Neural progenitor cell (in vitro differentiated cells): ENCODE measurements at regions not wholly inside any gene's neighbourhood (a gene's known extent, or its start where the extent isn't known, plus 50 kb on each side); places are given as distances from the start of the nearest gene placed in this dataset.

Source experiments
- DNase-seq: peaks from one replicate; pipeline ENCODE4 v3.0.0-alpha.2; 2016; ENCODE audit warnings: low spot score
- H2AFZ ChIP-seq: fragments of 200-600 bp; sonication (generic); replicated peaks from 2 replicates; pipeline ENCODE4 v1.6.1; 2016; ENCODE audit warnings: antibody characterized with exemption
- H3F3A ChIP-seq: fragments of 200-600 bp; sonication (generic); 2 replicates; pipeline ENCODE4 v1.6.1; 2016; ENCODE audit warnings: antibody characterized with exemption, low read depth
- H3K27ac ChIP-seq: fragments of 200-600 bp; sonication (generic); 2 replicates; pipeline ENCODE4 v1.5.1; 2016; ENCODE audit warnings: mild to moderate bottlenecking
- H3K27me3 ChIP-seq: fragments of 200-600 bp; sonication (generic); 2 replicates; pipeline ENCODE4 v1.6.1; 2016; ENCODE audit warnings: mild to moderate bottlenecking, moderate library complexity
- H3K36me3 ChIP-seq: fragments of 200-600 bp; sonication (generic); 2 replicates; pipeline ENCODE4 v1.5.1; 2016
- H3K4me1 ChIP-seq: fragments of 200-600 bp; sonication (generic); 2 replicates; pipeline ENCODE4 v1.6.1; 2016; ENCODE audit warnings: mixed run types
- H3K4me2 ChIP-seq: fragments of 200-600 bp; sonication (generic); 2 replicates; pipeline ENCODE4 v1.6.1; 2016
- H3K4me3 ChIP-seq: fragments of 200-600 bp; sonication (generic); 2 replicates; pipeline ENCODE4 v1.5.1; 2016
- H3K79me2 ChIP-seq: fragments of 200-600 bp; sonication (generic); 2 replicates; pipeline ENCODE4 v1.6.1; 2016; ENCODE audit warnings: low read depth
- H3K9ac ChIP-seq: fragments of 200-600 bp; sonication (generic); 2 replicates; pipeline ENCODE4 v1.6.1; 2016
- H3K9me3 ChIP-seq: fragments of 200-600 bp; sonication (generic); 2 replicates; pipeline ENCODE4 v1.5.1; 2016; ENCODE audit warnings: low read depth
- H4K20me1 ChIP-seq: fragments of 200-600 bp; sonication (generic); 2 replicates; pipeline ENCODE4 v1.6.1; 2016; ENCODE audit warnings: low read depth
- H3K27ac Mint-ChIP-seq: 3 replicates; pipeline ENCODE4 v1.8.0; 2021; ENCODE audit warnings: mixed read lengths
- H3K27me3 Mint-ChIP-seq: 2 replicates; pipeline ENCODE4 v1.8.0; 2022; ENCODE audit warnings: low read depth, mild to moderate bottlenecking, inconsistent platforms, moderate library complexity, mixed read lengths; ENCODE audit not compliant: insufficient read depth
- H3K36me3 Mint-ChIP-seq: 3 replicates; pipeline ENCODE4 v1.8.0; 2021; ENCODE audit warnings: mixed read lengths
- H3K4me1 Mint-ChIP-seq: 3 replicates; pipeline ENCODE4 v1.8.0; 2021; ENCODE audit warnings: mixed read lengths
- H3K4me3 Mint-ChIP-seq: 3 replicates; pipeline ENCODE4 v1.8.0; 2021; ENCODE audit warnings: mild to moderate bottlenecking, moderate library complexity, mixed read lengths
- H3K9me3 Mint-ChIP-seq: 3 replicates; pipeline ENCODE4 v1.8.0; 2020; ENCODE audit warnings: mixed read lengths
- CTCF ChIP-seq: fragments of 200-600 bp; sonication (generic); IDR thresholded peaks from 2 replicates; pipeline ENCODE4 v1.5.1; 2017; ENCODE audit warnings: antibody characterized with exemption, mild to moderate bottlenecking
- EZH2 ChIP-seq: fragments of 200-600 bp; sonication (generic); IDR thresholded peaks from 2 replicates; pipeline ENCODE4 v1.6.1; 2017; ENCODE audit warnings: antibody characterized with exemption, mild to moderate bottlenecking, moderate library complexity
- EZH2phosphoT487 ChIP-seq: fragments of 200-600 bp; sonication (generic); IDR thresholded peaks from 2 replicates; pipeline ENCODE4 v1.6.1; 2017; ENCODE audit warnings: antibody characterized with exemption

GRCh38 chr3:102132370-102132769 is 283.1 kb downstream of the NFKBIZ start:
- Histone ChIP-seq H3K27ac (no peak overlapping the region), H3K79me2 (no peaks in the 10 kb centered on the region), H2AFZ (peak overlapping the region; percentile 13), H3K9me3 (no peaks in the 10 kb centered on the region), H3K4me3 (no peak overlapping the region), H3K36me3 (no peaks in the 10 kb centered on the region), H4K20me1 (no peaks in the 10 kb centered on the region), H3K4me2 (no peak overlapping the region), H3F3A (no peaks in the 10 kb centered on the region), H3K27me3 (no peaks in the 10 kb centered on the region), H3K4me1 (no peaks in the 10 kb centered on the region), H3K9ac (no peak overlapping the region)
- DNase-seq = no peak
- TF ChIP-seq CTCF (no peak), EZH2phosphoT487 (no peak), EZH2 (no peak)
- Mint-ChIP-seq H3K4me3 (no peak overlapping the region), H3K36me3 (no peaks in the 10 kb centered on the region), H3K27me3 (peaks cover 5% of the 10 kb centered on the region), H3K4me1 (no peaks in the 10 kb centered on the region), H3K27ac (no peak overlapping the region), H3K9me3 (no peaks in the 10 kb centered on the region)

- Mint-ChIP-seq H3K27ac (no peak overlapping the region), H3K36me3 (no peaks in the 10 kb centered on the region), H3K4me3 (no peak overlapping the region), H3K27me3 (peaks cover 5% of the 10 kb centered on the region), H3K4me1 (no peaks in the 10 kb centered on the region), H3K9me3 (no peaks in the 10 kb centered on the region)
- no peak overlapping the region for H3K4me2 ChIP-seq
- no peaks in the 10 kb centered on the region for H4K20me1 ChIP-seq
- H3K27ac ChIP-seq = no peak overlapping the region
- no peak overlapping the region for H3K4me3 ChIP-seq
- no peaks in the 10 kb centered on the region for H3K9me3 ChIP-seq
- no peak for DNase-seq
- no peaks in the 10 kb centered on the region for H3K79me2 ChIP-seq
- TF ChIP-seq EZH2 (no peak), CTCF (no peak), EZH2phosphoT487 (no peak)
- H3K9ac ChIP-seq = no peak overlapping the region
- no peaks in the 10 kb centered on the region for H3K27me3 ChIP-seq
- H2AFZ ChIP-seq = no peak overlapping the region
- H3F3A ChIP-seq = no peaks in the 10 kb centered on the region
- H3K36me3 ChIP-seq = no peaks in the 10 kb centered on the region
- H3K4me1 ChIP-seq = no peaks in the 10 kb centered on the region
These were observed 284.1 kb downstream of the NFKBIZ start for GRCh38 chr3:102133376-102133775.

GRCh38 chr3:102135316-102135715 is 286.0 kb downstream of the NFKBIZ start:
- H3K4me1 ChIP-seq = no peaks in the 10 kb centered on the region
- Mint-ChIP-seq H3K27me3 (peaks cover 2% of the 10 kb centered on the region), H3K9me3 (no peaks in the 10 kb centered on the region), H3K4me1 (no peaks in the 10 kb centered on the region), H3K27ac (no peak overlapping the region), H3K4me3 (no peak overlapping the region), H3K36me3 (no peaks in the 10 kb centered on the region)
- no peak overlapping the region for H3K9ac ChIP-seq
- no peaks in the 10 kb centered on the region for H4K20me1 ChIP-seq
- H3K27me3 ChIP-seq = no peaks in the 10 kb centered on the region
- no peak for DNase-seq
- no peaks in the 10 kb centered on the region for H3F3A ChIP-seq
- TF ChIP-seq EZH2phosphoT487 (no peak), EZH2 (no peak), CTCF (no peak)
- no peak overlapping the region for H3K4me2 ChIP-seq
- no peak overlapping the region for H3K4me3 ChIP-seq
- no peaks in the 10 kb centered on the region for H3K9me3 ChIP-seq
- H3K36me3 ChIP-seq = no peaks in the 10 kb centered on the region
- H3K27ac ChIP-seq = no peak overlapping the region
- no peaks in the 10 kb centered on the region for H3K79me2 ChIP-seq
- H2AFZ ChIP-seq = no peak overlapping the region

- Mint-ChIP-seq H3K4me1 (peaks cover 3% of the 10 kb centered on the region), H3K36me3 (no peaks in the 10 kb centered on the region), H3K27me3 (peaks cover 2% of the 10 kb centered on the region), H3K27ac (no peak overlapping the region), H3K4me3 (no peak overlapping the region), H3K9me3 (no peaks in the 10 kb centered on the region)
- no peaks in the 10 kb centered on the region for H3K4me1 ChIP-seq
- no peaks in the 10 kb centered on the region for H3K36me3 ChIP-seq
- no peak for DNase-seq
- no peak overlapping the region for H3K9ac ChIP-seq
- H3K27me3 ChIP-seq = no peaks in the 10 kb centered on the region
- H3K9me3 ChIP-seq = no peaks in the 10 kb centered on the region
- no peak overlapping the region for H3K4me2 ChIP-seq
- TF ChIP-seq EZH2 (no peak), EZH2phosphoT487 (no peak), CTCF (no peak)
- no peaks in the 10 kb centered on the region for H4K20me1 ChIP-seq
- no peak overlapping the region for H2AFZ ChIP-seq
- no peak overlapping the region for H3K27ac ChIP-seq
- H3F3A ChIP-seq = no peaks in the 10 kb centered on the region
- H3K79me2 ChIP-seq = no peaks in the 10 kb centered on the region
- no peak overlapping the region for H3K4me3 ChIP-seq
These were observed 286.9 kb downstream of the NFKBIZ start for GRCh38 chr3:102136183-102136582.
